ENCODE measurements at regions not wholly inside any gene's neighbourhood (a gene's known extent, or its start where the extent isn't known, plus 50 kb on each side); places are given as distances from the start of the nearest gene placed in this dataset.

GRCh38 chr15:87569581-87569980 lies 687.0 kb downstream of the NTRK3 start:
- ChIA-PET POLR2A (no interaction called here), CTCF (no interaction called here)
- Histone ChIP-seq H3K4me3 (ENCODE audit: control insufficient read depth in 1 of 7, extremely low read depth in 1 of 7, insufficient read depth in 4 of 7, low read depth in 2 of 7, low read length in 6 of 7) (peak overlapping the region in 1 of 7 experiments; percentile 32), H3K27me3 (replicated peaks in 2 of 5; ENCODE audit: control insufficient read depth in 4 of 5, insufficient read depth in 5 of 5, low read length in 4 of 5) (no peaks in the 10 kb centered on the region), H3K9me3 (ENCODE audit: control extremely low read depth in 1 of 5, control insufficient read depth in 4 of 5, insufficient read depth in 2 of 5, low read depth in 1 of 5, low read length in 4 of 5) (no peaks in the 10 kb centered on the region), H3K36me3 (ENCODE audit: control insufficient read depth in 4 of 4, insufficient read depth in 4 of 4, low read length in 3 of 4) (no peaks in the 10 kb centered on the region), H3K4me1 (ENCODE audit: control extremely low read depth in 1 of 4, control insufficient read depth in 4 of 4, insufficient read depth in 4 of 4, low read length in 3 of 4) (no peaks in the 10 kb centered on the region), H3K27ac (ENCODE audit: insufficient read depth in 1 of 2, low read depth in 1 of 2, low read length in 2 of 2, poor library complexity in 1 of 2, severe bottlenecking in 2 of 2) (no peak overlapping the region)
- DNase-seq, result no peak
- 100% methylated on average over 1 of the region's 3 CpGs for WGBS (ENCODE audit: insufficient coverage)

GRCh38 chr15:87567406-87568030 lies 689.0 kb downstream of the NTRK3 start:
- no peaks in the 10 kb centered on the region for H3K4me1 ChIP-seq (ENCODE audit: control extremely low read depth in 1 of 4, control insufficient read depth in 4 of 4, insufficient read depth in 4 of 4, low read length in 3 of 4)
- DNase-seq, result no peak
- ChIA-PET CTCF (no interaction called here), POLR2A (no interaction called here)
- no peak overlapping the region for H3K4me3 ChIP-seq (ENCODE audit: control insufficient read depth in 1 of 7, extremely low read depth in 1 of 7, insufficient read depth in 4 of 7, low read depth in 2 of 7, low read length in 6 of 7)
- no peaks in the 10 kb centered on the region for H3K27me3 ChIP-seq (replicated peaks in 2 of 5; ENCODE audit: control insufficient read depth in 4 of 5, insufficient read depth in 5 of 5, low read length in 4 of 5)
- no peak overlapping the region for H3K27ac ChIP-seq (ENCODE audit: insufficient read depth in 1 of 2, low read depth in 1 of 2, low read length in 2 of 2, poor library complexity in 1 of 2, severe bottlenecking in 2 of 2)
- H3K36me3 ChIP-seq (ENCODE audit: control insufficient read depth in 4 of 4, insufficient read depth in 4 of 4, low read length in 3 of 4), result no peaks in the 10 kb centered on the region
- 89% methylated on average over 3 of the region's 3 CpGs for WGBS (ENCODE audit: insufficient coverage)
- H3K9me3 ChIP-seq (ENCODE audit: control extremely low read depth in 1 of 5, control insufficient read depth in 4 of 5, insufficient read depth in 2 of 5, low read depth in 1 of 5, low read length in 4 of 5), result no peaks in the 10 kb centered on the region

GRCh38 chr15:87566236-87566635 lies 690.3 kb downstream of the NTRK3 start:
- no peaks in the 10 kb centered on the region for H3K36me3 ChIP-seq (ENCODE audit: control insufficient read depth in 4 of 4, insufficient read depth in 4 of 4, low read length in 3 of 4)
- CTCF ChIA-PET, result interaction anchor here (0.5 kb wide), 1 partner anchor 1375 kb away, joined by 3 read pairs; no protein-coding TSS in a partner anchor
- no peak overlapping the region for H3K4me3 ChIP-seq (ENCODE audit: control insufficient read depth in 1 of 7, extremely low read depth in 1 of 7, insufficient read depth in 4 of 7, low read depth in 2 of 7, low read length in 6 of 7)
- DNase-seq, result no peak
- 89% methylated on average over 5 of the region's 6 CpGs for WGBS (ENCODE audit: insufficient coverage)
- H3K27ac ChIP-seq (ENCODE audit: insufficient read depth in 1 of 2, low read depth in 1 of 2, low read length in 2 of 2, poor library complexity in 1 of 2, severe bottlenecking in 2 of 2), result no peak overlapping the region
- POLR2A ChIA-PET, result no interaction called here
- H3K9me3 ChIP-seq (ENCODE audit: control extremely low read depth in 1 of 5, control insufficient read depth in 4 of 5, insufficient read depth in 2 of 5, low read depth in 1 of 5, low read length in 4 of 5), result no peaks in the 10 kb centered on the region
- H3K27me3 ChIP-seq (replicated peaks in 2 of 5; ENCODE audit: control insufficient read depth in 4 of 5, insufficient read depth in 5 of 5, low read length in 4 of 5), result no peaks in the 10 kb centered on the region
- no peaks in the 10 kb centered on the region for H3K4me1 ChIP-seq (ENCODE audit: control extremely low read depth in 1 of 4, control insufficient read depth in 4 of 4, insufficient read depth in 4 of 4, low read length in 3 of 4)

GRCh38 chr15:87564681-87565080 lies 691.9 kb downstream of the NTRK3 start:
- ChIA-PET POLR2A (no interaction called here), CTCF (no interaction called here)
- H3K4me1 ChIP-seq (ENCODE audit: control extremely low read depth in 1 of 4, control insufficient read depth in 4 of 4, insufficient read depth in 4 of 4, low read length in 3 of 4), result no peaks in the 10 kb centered on the region
- no peak overlapping the region for H3K4me3 ChIP-seq (ENCODE audit: control insufficient read depth in 1 of 7, extremely low read depth in 1 of 7, insufficient read depth in 4 of 7, low read depth in 2 of 7, low read length in 6 of 7)
- no peak for DNase-seq
- H3K9me3 ChIP-seq (ENCODE audit: control extremely low read depth in 1 of 5, control insufficient read depth in 4 of 5, insufficient read depth in 2 of 5, low read depth in 1 of 5, low read length in 4 of 5), result no peaks in the 10 kb centered on the region
- WGBS (ENCODE audit: insufficient coverage), result 100% methylated on average over 2 of the region's 3 CpGs
- H3K36me3 ChIP-seq (ENCODE audit: control insufficient read depth in 4 of 4, insufficient read depth in 4 of 4, low read length in 3 of 4), result no peaks in the 10 kb centered on the region
- no peaks in the 10 kb centered on the region for H3K27me3 ChIP-seq (replicated peaks in 2 of 5; ENCODE audit: control insufficient read depth in 4 of 5, insufficient read depth in 5 of 5, low read length in 4 of 5)
- no peak overlapping the region for H3K27ac ChIP-seq (ENCODE audit: insufficient read depth in 1 of 2, low read depth in 1 of 2, low read length in 2 of 2, poor library complexity in 1 of 2, severe bottlenecking in 2 of 2)

GRCh38 chr15:87563869-87564268 lies 692.7 kb downstream of the NTRK3 start:
- no peak for DNase-seq
- WGBS (ENCODE audit: insufficient coverage), result 100% methylated on average over 1 of the region's 2 CpGs
- H3K4me1 ChIP-seq (ENCODE audit: control extremely low read depth in 1 of 4, control insufficient read depth in 4 of 4, insufficient read depth in 4 of 4, low read length in 3 of 4), result no peaks in the 10 kb centered on the region
- H3K9me3 ChIP-seq (ENCODE audit: control extremely low read depth in 1 of 5, control insufficient read depth in 4 of 5, insufficient read depth in 2 of 5, low read depth in 1 of 5, low read length in 4 of 5), result no peaks in the 10 kb centered on the region
- CTCF ChIA-PET, result no interaction called here
- H3K4me3 ChIP-seq (ENCODE audit: control insufficient read depth in 1 of 7, extremely low read depth in 1 of 7, insufficient read depth in 4 of 7, low read depth in 2 of 7, low read length in 6 of 7), result no peak overlapping the region
- POLR2A ChIA-PET, result no interaction called here
- no peak overlapping the region for H3K27ac ChIP-seq (ENCODE audit: insufficient read depth in 1 of 2, low read depth in 1 of 2, low read length in 2 of 2, poor library complexity in 1 of 2, severe bottlenecking in 2 of 2)
- H3K27me3 ChIP-seq (replicated peaks in 2 of 5; ENCODE audit: control insufficient read depth in 4 of 5, insufficient read depth in 5 of 5, low read length in 4 of 5), result no peaks in the 10 kb centered on the region
- H3K36me3 ChIP-seq (ENCODE audit: control insufficient read depth in 4 of 4, insufficient read depth in 4 of 4, low read length in 3 of 4), result no peaks in the 10 kb centered on the region

DNA sequence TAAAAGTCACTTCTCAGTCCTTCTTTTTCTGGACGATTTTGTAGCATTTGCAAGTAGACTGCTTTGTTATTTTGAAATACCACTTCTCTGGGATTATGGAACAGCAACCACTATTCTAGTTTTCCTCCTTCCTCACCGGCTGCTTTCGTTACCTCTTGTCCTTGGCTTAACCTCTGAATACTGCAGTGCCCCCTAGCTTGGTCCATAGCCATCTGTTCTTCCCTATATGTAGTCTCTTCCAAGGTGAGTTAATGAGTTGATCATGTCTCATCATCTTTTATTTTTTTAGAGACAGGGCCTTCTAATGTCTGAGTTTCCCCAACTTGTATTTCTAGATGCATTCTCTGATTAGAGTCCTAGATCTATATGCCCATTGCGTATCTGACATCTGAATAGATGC lies 694.3 kb downstream of the NTRK3 start:
- no peaks in the 10 kb centered on the region for H3K9me3 ChIP-seq (ENCODE audit: control extremely low read depth in 1 of 5, control insufficient read depth in 4 of 5, insufficient read depth in 2 of 5, low read depth in 1 of 5, low read length in 4 of 5)
- H3K36me3 ChIP-seq (ENCODE audit: control insufficient read depth in 4 of 4, insufficient read depth in 4 of 4, low read length in 3 of 4), result no peaks in the 10 kb centered on the region
- no peak overlapping the region for H3K4me3 ChIP-seq (ENCODE audit: control insufficient read depth in 1 of 7, extremely low read depth in 1 of 7, insufficient read depth in 4 of 7, low read depth in 2 of 7, low read length in 6 of 7)
- DNase-seq, result no peak
- H3K27ac ChIP-seq (ENCODE audit: insufficient read depth in 1 of 2, low read depth in 1 of 2, low read length in 2 of 2, poor library complexity in 1 of 2, severe bottlenecking in 2 of 2), result no peak overlapping the region
- POLR2A ChIA-PET, result no interaction called here
- H3K27me3 ChIP-seq (replicated peaks in 2 of 5; ENCODE audit: control insufficient read depth in 4 of 5, insufficient read depth in 5 of 5, low read length in 4 of 5), result no peaks in the 10 kb centered on the region
- 100% methylated on average over 2 of the region's 4 CpGs for WGBS (ENCODE audit: insufficient coverage)
- no peaks in the 10 kb centered on the region for H3K4me1 ChIP-seq (ENCODE audit: control extremely low read depth in 1 of 4, control insufficient read depth in 4 of 4, insufficient read depth in 4 of 4, low read length in 3 of 4)
- CTCF ChIA-PET, result no interaction called here

DNA sequence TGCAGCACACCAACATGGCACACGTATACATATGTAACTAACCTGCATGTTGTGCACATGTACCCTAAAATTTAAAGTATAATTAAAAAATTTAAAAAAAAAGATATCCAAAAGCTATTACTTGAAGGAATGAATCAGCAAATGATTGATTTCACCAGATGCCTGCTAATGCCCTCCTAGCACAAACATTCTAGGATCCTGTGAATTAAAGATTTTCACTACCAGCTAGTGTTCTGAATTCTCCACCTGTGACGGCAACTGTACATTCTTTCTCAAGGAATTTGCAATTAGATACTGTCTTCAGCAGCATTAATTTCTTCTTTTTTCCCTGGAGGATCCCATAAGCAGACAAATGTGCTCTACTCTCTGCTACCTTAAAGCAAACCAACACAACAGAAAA lies 694.9 kb downstream of the NTRK3 start:
- H3K4me3 ChIP-seq (ENCODE audit: control insufficient read depth in 1 of 7, extremely low read depth in 1 of 7, insufficient read depth in 4 of 7, low read depth in 2 of 7, low read length in 6 of 7), result no peak overlapping the region
- H3K27ac ChIP-seq (ENCODE audit: insufficient read depth in 1 of 2, low read depth in 1 of 2, low read length in 2 of 2, poor library complexity in 1 of 2, severe bottlenecking in 2 of 2), result no peak overlapping the region
- no peaks in the 10 kb centered on the region for H3K36me3 ChIP-seq (ENCODE audit: control insufficient read depth in 4 of 4, insufficient read depth in 4 of 4, low read length in 3 of 4)
- H3K27me3 ChIP-seq (replicated peaks in 2 of 5; ENCODE audit: control insufficient read depth in 4 of 5, insufficient read depth in 5 of 5, low read length in 4 of 5), result no peaks in the 10 kb centered on the region
- no peaks in the 10 kb centered on the region for H3K4me1 ChIP-seq (ENCODE audit: control extremely low read depth in 1 of 4, control insufficient read depth in 4 of 4, insufficient read depth in 4 of 4, low read length in 3 of 4)
- no peak for DNase-seq
- H3K9me3 ChIP-seq (ENCODE audit: control extremely low read depth in 1 of 5, control insufficient read depth in 4 of 5, insufficient read depth in 2 of 5, low read depth in 1 of 5, low read length in 4 of 5), result no peaks in the 10 kb centered on the region
- ChIA-PET CTCF (no interaction called here), POLR2A (no interaction called here)
- 100% methylated on average over 1 of the region's 2 CpGs for WGBS (ENCODE audit: insufficient coverage)

All from common myeloid progenitor, CD34-positive (primary cell).